GOT3 (cell line): ENCODE measurements at regions not wholly inside any gene's neighbourhood (a gene's known extent, or its start where the extent isn't known, plus 50 kb on each side); places are given as distances from the start of the nearest gene placed in this dataset.
"Not testable (repeated sequence)": the region's sequence is repeated elsewhere in the genome, so short reads cannot be mapped to it uniquely, and the experiment has no call there.

Experiments
- DNase-seq: peaks from one replicate; lab custom pipeline; 2025; ENCODE audit warnings: mixed read lengths; lab: John Stamatoyannopoulos, UW

DNA sequence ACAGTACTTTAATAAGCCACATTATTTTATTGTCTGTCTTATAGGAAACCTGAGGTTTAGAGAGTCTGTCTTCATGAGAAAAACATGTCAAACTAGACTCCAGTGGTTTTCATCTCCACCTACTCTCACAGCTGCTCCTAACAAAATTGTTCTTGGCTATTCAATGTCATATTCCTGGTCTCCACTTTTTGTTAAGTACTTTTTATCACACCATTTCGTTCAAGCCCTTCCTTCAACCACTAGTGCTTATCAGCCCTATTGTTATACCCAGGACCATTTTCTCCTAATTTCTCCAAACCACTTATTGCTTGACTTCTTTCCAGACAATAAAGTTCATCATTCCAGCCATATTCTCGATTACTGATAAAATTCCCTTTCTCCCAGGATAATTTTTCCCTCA lies 1674.3 kb upstream of the AGA start:
- no peak for DNase-seq

DNA sequence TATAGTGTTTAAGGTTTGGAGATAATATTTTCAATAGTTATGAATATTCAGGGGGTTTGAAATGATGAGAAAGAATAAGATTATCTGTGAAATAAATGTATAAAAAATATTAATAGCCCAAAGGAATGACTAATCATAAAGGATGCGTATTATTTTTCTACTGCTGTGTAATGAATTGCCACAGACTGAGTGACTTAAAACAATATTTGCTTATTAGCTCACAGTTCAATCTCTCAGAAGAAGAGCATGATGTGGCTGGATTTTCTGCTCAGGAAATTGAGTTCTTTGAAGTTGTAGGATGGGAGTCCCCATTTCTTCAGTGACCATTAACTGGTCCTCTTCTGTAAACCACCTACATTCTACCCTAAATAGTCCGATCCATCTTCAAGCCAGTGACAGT lies 1680.8 kb upstream of the AGA start:
- no peak for DNase-seq

- DNase-seq = no peak
Measured at GRCh38 chr4:179124419-179124818, 1682.2 kb upstream of the AGA start.

GRCh38 chr4:179124957-179125356 lies 1682.7 kb upstream of the AGA start:
- DNase-seq = no peak

DNA sequence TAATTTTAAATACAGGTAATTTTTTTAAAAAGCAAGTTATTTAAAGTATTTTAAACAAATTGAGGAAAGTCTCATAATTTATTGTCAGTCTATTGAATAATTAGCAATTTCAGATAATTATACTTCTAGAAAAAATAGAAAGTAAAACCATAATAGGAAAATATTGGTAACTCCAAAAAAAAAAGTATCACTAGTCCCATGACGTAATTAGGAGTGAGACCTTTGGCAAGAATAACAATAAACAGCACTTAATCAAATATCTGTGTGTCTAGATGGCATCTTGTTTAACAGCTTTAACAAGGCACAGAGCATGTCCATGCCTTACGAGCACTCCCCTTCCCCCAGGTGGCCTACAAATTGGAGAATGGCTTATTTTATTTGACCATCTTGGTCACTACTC lies 1683.6 kb upstream of the AGA start:
- no peak for DNase-seq

DNA sequence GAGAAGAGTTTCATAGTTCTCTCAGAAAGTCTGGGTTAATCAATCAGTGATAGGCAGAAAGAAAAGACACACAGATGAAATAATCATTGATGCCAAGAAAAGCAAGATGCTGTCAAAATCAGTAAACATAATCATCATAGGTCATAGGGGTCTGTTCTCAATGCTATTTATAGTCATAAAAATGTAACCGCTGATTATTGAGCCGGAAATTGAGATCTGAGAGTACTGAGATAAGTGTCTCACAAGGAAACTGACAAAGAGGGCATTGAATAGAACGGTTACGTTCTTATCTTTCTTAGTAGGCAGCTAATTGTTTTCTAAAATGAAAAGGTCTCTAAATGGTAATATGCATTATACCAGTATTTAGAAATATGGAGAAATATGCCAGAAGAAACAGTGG lies 1686.1 kb upstream of the AGA start:
- no peak for DNase-seq

GRCh38 chr4:179130122-179130714 lies 1688.0 kb upstream of the AGA start:
- DNase-seq = no peak

DNA sequence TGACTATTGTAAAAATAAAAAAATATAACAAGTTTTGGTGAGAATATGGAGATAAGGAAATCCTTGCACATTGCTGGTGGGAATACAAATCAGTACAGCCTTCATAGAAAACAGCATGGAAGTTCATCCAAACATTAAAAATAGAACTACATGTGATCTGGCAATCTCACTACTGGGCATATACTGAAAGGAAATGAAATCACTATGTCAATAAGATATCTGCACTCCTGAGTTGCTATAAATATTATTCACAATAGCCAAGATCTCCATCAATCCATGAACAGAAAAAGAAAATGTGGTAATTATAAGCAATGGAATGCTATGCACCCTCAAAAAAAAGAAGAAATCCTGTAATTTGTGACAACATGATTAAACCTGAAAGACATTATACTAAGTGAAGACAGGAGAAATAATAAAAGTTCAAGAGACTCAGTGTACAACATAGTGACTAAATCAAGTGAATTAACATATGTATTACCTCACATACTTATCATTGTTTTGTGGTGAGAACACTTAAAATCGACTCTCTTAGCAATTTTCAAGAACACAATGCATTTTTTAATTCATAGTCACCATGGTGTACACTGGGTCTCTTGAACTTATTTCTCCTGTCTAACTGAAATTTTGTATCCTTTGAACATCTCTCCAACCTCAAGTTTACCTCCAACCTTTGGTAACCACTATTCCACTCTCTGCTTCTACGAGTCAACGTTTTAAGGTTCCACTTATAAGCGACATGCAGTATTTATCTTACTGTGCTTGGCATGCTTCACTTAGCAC lies 1703.7 kb upstream of the AGA start:
- DNase-seq = no peak

DNA sequence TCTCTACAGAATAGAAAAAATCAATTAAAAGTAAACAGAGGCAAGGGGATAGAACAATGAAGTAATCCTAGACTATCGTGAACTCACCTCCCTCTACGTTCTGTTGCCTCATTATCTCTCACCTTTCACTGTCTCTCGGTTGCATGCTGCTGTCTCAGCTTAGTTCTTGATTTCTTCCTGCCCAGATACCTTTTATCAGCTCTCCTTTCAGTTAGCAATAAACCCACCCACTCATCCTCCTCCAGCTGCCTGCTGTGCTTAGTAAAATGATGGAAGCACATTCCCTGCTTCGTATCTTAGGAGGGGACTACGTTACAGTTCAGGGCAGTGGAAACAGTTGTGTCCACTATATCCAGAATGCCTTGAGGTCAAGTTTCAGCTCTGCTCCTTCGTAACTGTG lies 1709.5 kb upstream of the AGA start:
- DNase-seq = no peak

- DNase-seq = no peak
Measured at GRCh38 chr4:179163147-179163546, 1720.9 kb upstream of the AGA start.

DNA sequence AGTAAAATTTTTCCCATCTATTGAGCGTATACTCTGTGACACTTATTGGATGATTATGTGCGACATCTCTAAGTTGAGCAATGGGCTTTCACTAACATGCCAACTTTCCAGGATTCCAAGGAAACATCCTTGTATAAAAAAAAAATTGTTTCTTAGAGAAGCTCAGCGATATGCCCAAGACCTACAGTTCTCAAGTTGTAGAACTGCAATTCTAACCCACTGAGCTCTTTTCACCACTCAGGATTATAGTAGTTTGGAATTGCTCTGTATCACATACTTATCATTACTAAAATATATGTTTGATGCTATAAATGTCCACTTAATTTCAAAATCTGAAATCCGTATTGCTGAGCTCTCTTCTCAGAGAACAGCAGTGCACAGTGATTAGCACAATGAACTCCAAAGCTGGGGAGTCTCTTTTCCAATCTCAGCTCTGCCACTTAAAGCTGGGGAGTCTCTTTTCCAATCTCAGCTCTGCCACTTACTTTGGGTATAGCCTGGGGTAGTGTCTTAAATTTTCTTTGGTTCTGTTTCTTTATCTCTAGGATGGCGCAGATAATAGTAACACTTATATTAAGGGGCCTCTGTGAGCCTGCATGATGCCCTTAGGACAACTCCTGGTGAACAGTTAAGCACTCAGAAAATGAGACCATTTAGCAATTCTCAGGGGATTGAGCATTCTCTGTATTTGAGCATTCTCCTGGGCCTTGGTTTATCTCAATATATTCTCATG lies 1722.2 kb upstream of the AGA start:
- no peak for DNase-seq

GRCh38 chr4:179165000-179165738 lies 1722.9 kb upstream of the AGA start:
- no peak for DNase-seq

GRCh38 chr4:179165862-179166261 lies 1723.6 kb upstream of the AGA start:
- DNase-seq = no peak

DNA sequence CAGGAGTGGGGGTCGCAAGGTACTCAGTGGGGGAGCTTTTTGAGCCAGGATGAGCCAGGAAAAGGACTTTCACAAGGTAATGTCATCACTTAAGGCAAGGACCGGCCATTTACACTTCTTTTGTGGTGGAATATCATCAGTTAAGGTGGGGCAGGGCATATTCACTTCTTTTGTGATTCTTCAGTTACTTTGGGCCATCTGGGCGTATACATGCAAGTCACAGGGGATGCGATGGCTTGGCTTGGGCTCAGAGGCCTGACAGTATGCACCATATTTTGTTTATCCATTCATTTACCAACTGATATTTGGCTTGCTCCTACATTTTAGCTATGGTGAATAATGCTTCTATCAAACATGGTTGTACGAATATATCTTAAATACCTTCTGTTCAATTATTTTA lies 1728.1 kb upstream of the AGA start:
- DNase-seq = not testable (repeated sequence)

GRCh38 chr4:179182741-179183140 lies 1740.5 kb upstream of the AGA start:
- DNase-seq = no peak

DNA sequence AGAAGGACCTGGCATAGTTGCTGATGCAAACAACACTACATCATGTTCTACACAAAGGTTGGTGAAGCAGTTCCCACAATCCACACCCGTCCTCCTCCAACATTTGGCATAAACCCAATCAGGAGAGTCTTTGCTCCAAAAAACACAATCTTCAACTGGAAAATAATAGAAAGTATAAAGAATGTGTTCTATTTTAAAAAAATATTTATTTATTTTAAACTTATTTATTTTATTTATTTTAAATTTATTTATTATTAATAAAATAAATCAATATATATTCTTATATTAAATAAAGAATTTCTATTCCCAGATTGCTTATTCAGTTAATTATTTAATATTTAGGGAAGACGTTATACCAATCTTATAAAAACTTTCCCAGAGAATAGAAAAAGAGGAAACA lies 1753.7 kb upstream of the AGA start:
- DNase-seq = no peak

DNA sequence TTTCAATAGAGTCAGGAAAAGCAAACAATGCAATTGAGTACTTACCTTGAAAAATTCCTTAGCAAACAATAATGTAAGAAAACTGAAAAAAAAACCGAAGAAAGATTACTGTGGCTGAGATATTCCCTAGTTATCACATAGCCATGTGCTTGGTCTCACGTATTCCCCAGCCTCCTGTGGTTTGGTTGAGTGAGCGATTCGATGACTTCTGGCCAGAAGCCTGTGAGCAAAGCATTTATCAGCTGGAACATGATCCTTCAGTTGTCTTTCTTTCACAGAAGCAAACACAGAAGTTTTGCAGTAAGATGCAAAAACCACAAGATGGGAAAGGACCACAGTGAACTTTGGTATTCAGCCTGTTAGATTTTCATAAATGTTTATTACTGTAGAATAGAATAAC lies 1754.3 kb upstream of the AGA start:
- DNase-seq = no peak

GRCh38 chr4:179200681-179201080 lies 1758.4 kb upstream of the AGA start:
- DNase-seq = no peak

- DNase-seq = no peak
Measured at GRCh38 chr4:179225594-179225993, 1783.4 kb upstream of the AGA start.

DNA sequence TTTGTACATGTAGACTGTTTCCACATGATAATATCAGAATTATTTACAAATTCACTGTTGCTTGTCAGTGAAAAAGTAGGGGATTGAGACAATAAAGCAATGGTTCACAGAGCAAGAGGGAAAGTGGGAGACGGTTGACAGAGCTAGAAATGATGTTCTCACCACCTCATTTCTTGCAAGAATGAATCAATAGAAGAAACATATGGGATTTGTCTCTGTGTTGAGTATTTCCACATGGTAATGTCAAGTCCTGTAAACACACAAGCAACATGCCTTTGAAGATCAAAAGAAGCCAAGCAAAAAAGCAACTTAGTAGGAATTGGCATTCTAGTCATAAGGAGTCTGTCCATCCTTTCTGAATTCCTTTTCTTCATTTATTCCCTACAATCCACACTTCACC lies 1806.6 kb upstream of the AGA start:
- no peak for DNase-seq

DNA sequence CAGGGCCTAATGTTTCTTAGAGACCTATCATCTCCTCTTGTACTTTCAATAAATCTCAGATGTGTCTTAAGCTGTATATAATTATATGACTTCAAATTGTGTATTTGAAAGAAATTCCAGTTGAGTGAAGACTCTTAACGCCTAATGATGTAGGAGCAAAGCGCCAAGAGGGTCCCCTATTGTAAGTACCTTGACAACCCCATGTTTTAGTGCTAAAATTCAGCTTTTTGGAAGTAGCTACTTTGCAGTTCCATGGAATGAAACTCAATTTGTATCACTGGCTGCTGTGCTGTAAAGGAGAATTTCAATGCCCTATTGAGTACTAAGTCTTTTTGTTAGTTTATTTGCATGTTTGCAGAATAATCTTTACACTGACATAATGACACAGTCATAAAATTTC lies 1826.6 kb upstream of the AGA start:
- no peak for DNase-seq

DNA sequence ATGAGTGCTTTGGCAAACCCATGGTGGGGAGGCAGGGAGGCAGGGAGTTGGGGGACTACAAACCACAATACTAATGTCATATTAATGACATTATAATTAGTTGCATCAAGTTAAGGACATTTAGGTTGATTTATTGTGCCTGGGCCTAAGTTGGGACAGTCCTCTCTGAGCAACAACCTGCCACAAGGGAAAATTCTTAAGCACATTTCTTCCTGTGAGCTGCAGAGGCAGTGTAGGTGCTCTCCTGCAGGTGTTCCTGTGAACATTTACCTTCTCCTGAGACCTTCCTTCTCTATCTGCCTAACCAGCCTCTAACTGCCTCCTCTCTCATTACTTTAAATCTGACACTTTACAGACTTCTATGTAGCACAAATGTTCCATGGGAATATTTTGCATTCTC lies 1830.0 kb upstream of the AGA start:
- DNase-seq = no peak

DNA sequence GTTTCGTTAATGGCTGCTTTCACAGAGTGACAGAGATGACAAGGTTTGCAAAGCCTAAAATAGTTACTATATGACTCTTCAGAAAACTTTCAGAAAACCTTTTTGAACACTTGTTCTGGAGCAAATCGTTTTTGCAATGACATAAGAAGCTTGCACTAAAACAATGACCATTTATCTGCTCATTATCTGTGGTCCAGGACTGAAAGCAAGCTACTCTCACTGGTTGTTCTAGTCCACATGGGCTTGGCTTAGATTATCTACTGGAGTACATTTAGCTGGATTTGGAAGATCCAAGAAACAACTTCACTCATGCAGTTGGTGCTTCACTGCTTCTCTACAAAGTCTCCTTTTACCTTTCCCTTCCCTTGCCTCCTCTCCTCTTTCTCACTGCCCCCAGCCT lies 1836.4 kb upstream of the AGA start:
- no peak for DNase-seq
